ENCODE measurements at regions not wholly inside any gene's neighbourhood (a gene's known extent, or its start where the extent isn't known, plus 50 kb on each side); places are given as distances from the start of the nearest gene placed in this dataset.
"Not testable (repeated sequence)": the region's sequence is repeated elsewhere in the genome, so short reads cannot be mapped to it uniquely, and the experiment has no call there.

DNA sequence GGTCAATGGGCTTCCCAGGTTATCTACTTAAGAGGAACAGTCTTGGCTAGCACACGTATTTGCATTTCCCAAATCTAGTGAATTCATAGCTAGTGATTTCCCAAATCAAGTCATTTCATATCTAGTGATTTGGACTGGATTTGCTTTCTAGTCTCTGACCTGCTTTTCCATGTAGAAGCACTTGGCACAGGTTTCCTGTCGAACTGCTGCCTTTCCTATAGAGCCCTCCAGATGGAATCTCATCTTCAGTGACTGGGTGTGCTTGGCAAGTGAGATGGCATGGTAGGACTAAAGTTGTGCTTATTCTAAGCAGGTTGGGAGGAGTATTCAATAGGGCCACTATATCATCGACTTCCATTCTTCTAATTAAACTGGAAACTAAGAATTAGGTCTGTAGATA lies 94.7 kb downstream of the CCNG2 start:
- Histone ChIP-seq H3K4me3 (replicated peaks; ENCODE audit: insufficient read depth, low read length) (no peak overlapping the region), H3K27me3 (ENCODE audit: insufficient read depth, poor library complexity, severe bottlenecking) (no peaks in the 10 kb centered on the region), H3K27ac (replicated peaks) (no peak overlapping the region)
- TF ChIP-seq CTCF (IDR thresholded peaks at IDR 0.05; ENCODE audit: insufficient read depth, low read length) (no peak), SPI1 (IDR thresholded peaks at IDR 0.05; ENCODE audit: borderline replicate concordance, low read depth) (no peak), GABPA (IDR thresholded peaks at IDR 0.05; ENCODE audit: low read depth) (no peak), POLR2AphosphoS5 (IDR thresholded peaks at IDR 0.05; ENCODE audit: low read depth) (no peak)
- TF ChIP-seq, protein P1, sequence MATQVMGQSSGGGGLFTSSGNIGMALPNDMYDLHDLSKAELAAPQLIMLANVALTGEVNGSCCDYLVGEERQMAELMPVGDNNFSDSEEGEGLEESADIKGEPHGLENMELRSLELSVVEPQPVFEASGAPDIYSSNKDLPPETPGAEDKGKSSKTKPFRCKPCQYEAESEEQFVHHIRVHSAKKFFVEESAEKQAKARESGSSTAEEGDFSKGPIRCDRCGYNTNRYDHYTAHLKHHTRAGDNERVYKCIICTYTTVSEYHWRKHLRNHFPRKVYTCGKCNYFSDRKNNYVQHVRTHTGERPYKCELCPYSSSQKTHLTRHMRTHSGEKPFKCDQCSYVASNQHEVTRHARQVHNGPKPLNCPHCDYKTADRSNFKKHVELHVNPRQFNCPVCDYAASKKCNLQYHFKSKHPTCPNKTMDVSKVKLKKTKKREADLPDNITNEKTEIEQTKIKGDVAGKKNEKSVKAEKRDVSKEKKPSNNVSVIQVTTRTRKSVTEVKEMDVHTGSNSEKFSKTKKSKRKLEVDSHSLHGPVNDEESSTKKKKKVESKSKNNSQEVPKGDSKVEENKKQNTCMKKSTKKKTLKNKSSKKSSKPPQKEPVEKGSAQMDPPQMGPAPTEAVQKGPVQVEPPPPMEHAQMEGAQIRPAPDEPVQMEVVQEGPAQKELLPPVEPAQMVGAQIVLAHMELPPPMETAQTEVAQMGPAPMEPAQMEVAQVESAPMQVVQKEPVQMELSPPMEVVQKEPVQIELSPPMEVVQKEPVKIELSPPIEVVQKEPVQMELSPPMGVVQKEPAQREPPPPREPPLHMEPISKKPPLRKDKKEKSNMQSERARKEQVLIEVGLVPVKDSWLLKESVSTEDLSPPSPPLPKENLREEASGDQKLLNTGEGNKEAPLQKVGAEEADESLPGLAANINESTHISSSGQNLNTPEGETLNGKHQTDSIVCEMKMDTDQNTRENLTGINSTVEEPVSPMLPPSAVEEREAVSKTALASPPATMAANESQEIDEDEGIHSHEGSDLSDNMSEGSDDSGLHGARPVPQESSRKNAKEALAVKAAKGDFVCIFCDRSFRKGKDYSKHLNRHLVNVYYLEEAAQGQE (IDR thresholded peaks at IDR 0.05; ENCODE audit: insufficient replicate concordance, low read depth): no peak
- no peak for DNase-seq (ENCODE audit: low read depth in 1 of 2, low spot score in 1 of 2)

- no peak for DNase-seq (ENCODE audit: low read depth in 1 of 2, low spot score in 1 of 2)
- Histone ChIP-seq H3K27ac (replicated peaks) (no peak overlapping the region), H3K4me3 (replicated peaks; ENCODE audit: insufficient read depth, low read length) (no peak overlapping the region), H3K27me3 (ENCODE audit: insufficient read depth, poor library complexity, severe bottlenecking) (no peaks in the 10 kb centered on the region)
- TF ChIP-seq CTCF (IDR thresholded peaks at IDR 0.05; ENCODE audit: insufficient read depth, low read length): no peak
- TF ChIP-seq, protein P1 (IDR thresholded peaks at IDR 0.05; ENCODE audit: insufficient replicate concordance, low read depth): no peak
- no peak for TF ChIP-seq GABPA (IDR thresholded peaks at IDR 0.05; ENCODE audit: low read depth)
- no peak for TF ChIP-seq POLR2AphosphoS5 (IDR thresholded peaks at IDR 0.05; ENCODE audit: low read depth)
- no peak for TF ChIP-seq SPI1 (IDR thresholded peaks at IDR 0.05; ENCODE audit: borderline replicate concordance, low read depth)
These were observed 106.2 kb downstream of the CCNG2 start for GRCh38 chr4:77263247-77263646.

- DNase-seq (ENCODE audit: low read depth in 1 of 2, low spot score in 1 of 2); H3K27ac ChIP-seq (replicated peaks); H3K27me3 ChIP-seq (ENCODE audit: insufficient read depth, poor library complexity, severe bottlenecking); H3K4me3 ChIP-seq (replicated peaks; ENCODE audit: insufficient read depth, low read length): not testable (repeated sequence)
These were observed 107.0 kb downstream of the CCNG2 start for GRCh38 chr4:77263976-77264375.

GRCh38 chr4:77264826-77265225 lies 107.8 kb downstream of the CCNG2 start:
- Histone ChIP-seq H3K4me3 (replicated peaks; ENCODE audit: insufficient read depth, low read length) (no peak overlapping the region), H3K27me3 (ENCODE audit: insufficient read depth, poor library complexity, severe bottlenecking) (no peaks in the 10 kb centered on the region), H3K27ac (replicated peaks) (no peak overlapping the region)
- DNase-seq (ENCODE audit: low read depth in 1 of 2, low spot score in 1 of 2): no peak
- TF ChIP-seq, protein P1 (IDR thresholded peaks at IDR 0.05; ENCODE audit: insufficient replicate concordance, low read depth): no peak
- no peak for TF ChIP-seq POLR2AphosphoS5 (IDR thresholded peaks at IDR 0.05; ENCODE audit: low read depth)
- TF ChIP-seq GABPA (IDR thresholded peaks at IDR 0.05; ENCODE audit: low read depth): no peak
- no peak for TF ChIP-seq SPI1 (IDR thresholded peaks at IDR 0.05; ENCODE audit: borderline replicate concordance, low read depth)
- TF ChIP-seq CTCF (IDR thresholded peaks at IDR 0.05; ENCODE audit: insufficient read depth, low read length): no peak
